ENCODE measurements at regions not wholly inside any gene's neighbourhood (a gene's known extent, or its start where the extent isn't known, plus 50 kb on each side); places are given as distances from the start of the nearest gene placed in this dataset.
A peak's percentile ranks its signal among the peaks of the same experiment; 100 is the strongest.

DNA sequence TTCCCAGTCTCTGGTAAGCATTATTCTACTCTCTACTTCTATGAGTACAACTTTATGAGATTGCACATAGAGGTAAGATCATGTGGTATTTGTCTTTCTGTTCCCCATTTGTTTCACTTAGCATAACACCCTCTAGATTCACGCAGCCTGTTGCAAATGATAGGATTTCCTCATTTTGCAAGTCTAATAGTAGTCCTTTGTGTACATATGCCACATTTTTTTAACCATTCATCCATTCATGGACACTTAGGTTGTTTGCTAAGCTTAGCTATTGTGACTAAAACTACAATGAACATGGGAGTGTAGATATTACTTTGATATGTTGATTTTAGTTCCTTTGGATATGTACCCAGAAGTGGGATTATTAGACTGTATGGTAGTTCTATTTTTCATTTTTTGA, 717.9 kb upstream of the ALCAM start:
- DNase-seq, result no peak

DNA sequence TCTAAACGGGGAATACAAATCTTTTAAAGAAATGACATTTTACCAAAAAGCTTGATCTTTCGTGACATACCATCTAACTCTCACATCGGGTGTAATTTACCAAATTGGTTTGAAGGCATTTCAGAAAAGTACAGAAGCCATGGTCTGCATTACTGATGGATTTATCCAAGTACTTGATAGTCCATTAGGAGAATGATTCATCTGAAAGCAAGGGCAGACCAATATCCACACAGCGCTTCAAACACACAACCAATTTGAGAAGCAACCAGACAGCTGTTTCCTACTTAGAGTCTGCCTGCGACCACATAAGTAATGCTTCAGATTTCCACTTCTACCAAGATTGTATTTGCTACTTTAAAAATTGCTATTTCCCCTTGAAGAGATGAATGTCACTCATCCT, 697.6 kb upstream of the ALCAM start:
- no peak for DNase-seq

DNA sequence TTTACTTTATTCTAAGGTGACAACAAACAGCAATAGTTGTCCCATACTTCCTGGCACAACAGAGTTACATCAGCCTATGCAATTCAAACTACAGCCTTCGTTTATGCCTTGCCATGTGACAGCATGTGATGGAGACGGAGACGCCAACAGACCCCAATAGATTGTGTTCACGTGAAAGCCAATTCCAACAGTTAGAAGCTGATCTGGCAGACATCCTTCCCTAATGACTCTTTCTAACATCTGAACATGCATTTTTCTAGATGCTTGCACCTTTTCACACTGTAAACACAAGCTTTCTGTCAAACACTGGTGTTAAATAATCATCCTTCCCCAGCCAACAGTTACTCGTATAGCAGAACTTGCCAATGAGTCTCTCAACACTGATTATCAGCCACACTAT, 694.4 kb upstream of the ALCAM start:
- no peak for DNase-seq

DNA sequence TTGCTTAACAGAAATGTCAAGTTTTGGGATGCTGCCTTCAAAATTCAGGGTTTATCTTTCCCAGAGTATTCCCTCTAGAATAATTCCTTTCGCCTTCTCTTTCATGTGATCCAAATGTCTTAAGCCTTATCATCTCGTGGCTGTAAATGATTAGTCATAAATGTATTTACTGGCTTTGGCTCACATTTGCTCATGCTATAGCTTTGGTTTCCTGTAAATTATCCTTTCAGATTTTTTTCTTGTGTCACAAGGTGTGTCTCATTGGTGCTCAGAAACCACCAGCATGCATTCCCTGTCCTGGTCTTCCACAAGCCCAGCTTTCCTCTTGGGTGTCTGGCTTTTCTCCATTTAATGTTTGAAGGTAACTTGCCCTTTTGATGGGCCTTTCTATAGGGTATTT, 692.7 kb upstream of the ALCAM start:
- DNase-seq, result no peak

DNA sequence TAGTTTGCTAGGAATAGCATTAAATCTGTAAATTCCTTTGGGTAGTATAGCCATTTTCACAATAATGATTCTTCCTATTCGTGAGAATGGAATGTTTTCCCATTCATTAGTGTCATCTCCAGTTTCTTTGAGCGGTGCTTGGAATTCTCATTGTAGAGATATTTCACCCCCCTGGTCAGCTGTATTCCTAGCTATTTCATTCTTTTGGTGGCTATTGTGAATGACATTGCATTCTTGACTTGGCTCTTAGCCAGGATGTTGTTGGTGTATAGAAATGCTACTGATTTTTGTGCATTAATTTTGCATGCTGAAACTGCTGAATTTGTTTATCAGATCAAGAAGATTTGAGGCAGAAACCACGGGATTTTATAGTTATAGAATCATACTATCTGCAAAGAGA, 690.5 kb upstream of the ALCAM start:
- DNase-seq, result no peak

DNA sequence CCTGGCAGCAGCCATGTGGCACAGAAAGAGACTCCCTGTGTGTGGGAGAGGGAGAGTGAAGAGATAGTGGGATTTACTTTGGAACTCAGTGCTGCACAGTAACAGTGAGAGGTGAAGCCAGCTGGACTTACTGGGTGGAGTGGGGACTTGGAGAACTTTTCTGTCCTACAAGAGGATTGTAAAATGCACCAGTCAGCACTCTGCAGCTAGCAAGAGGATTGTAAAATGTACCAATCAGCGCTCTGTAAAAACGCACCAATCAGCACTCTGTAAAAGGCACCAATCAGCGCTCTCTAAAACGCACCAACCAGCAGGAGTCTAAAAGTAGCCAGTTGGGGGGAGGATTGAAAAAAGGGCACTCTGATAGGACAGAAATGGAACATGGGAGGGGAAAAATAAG, 688.8 kb upstream of the ALCAM start:
- DNase-seq, result no peak

DNA sequence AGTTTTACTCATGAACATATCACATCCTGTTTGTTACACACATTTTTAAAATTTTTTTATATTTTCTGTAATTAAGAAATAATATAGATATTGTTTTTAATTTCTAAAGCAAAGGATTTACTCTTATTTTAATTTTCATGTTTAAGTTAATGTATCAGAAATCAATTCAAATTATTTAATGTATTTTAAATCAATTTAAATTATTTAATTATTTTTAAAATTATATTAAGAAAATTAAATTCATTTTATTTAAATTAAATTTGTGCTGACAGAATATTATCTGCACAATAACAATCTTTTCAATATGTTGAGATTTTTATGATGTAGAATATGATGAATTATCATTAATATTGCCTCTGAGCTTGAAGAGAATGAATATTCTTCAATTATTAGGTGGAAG, 681.2 kb upstream of the ALCAM start:
- DNase-seq, result no peak

DNA sequence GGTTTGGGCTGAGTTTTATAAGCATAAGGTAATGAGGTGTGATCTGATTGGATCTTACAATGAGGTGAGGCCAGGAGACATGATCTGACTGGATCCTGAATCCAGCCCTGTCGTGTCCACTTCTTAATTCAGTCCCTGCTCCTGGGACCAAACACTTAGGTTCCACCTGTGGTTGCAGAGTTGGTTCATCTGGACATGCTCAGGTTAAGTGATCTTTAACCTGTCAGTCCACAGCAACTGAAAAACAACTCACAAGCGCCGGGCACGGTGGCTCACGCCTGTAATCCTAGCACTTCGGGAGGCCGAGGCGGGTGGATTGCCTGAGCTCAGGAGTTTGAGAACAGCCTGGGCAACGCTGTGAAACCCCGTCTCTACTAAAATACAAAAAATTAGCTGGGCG, 679.3 kb upstream of the ALCAM start:
- DNase-seq, result no peak

DNA sequence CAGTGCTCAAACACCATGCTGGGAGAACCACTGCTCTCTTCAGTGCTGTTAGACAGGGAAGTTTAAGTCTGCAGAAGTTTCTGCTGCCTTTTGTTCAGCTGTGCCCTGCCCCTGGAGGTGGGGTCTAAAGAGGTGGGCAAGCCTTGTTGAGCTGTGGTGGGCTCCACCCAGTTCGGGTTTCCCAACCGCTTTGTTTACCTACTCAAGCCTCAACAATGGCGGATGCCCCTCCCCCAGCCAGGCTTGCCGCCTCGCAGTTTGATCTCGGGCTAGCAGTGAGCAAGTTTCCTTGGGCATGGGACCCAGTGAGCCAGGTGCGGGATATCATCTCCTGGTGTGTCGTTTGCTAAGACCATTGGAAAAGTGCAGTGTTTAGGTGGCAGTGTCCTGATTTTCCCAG, 670.2 kb upstream of the ALCAM start:
- no peak for DNase-seq

DNA sequence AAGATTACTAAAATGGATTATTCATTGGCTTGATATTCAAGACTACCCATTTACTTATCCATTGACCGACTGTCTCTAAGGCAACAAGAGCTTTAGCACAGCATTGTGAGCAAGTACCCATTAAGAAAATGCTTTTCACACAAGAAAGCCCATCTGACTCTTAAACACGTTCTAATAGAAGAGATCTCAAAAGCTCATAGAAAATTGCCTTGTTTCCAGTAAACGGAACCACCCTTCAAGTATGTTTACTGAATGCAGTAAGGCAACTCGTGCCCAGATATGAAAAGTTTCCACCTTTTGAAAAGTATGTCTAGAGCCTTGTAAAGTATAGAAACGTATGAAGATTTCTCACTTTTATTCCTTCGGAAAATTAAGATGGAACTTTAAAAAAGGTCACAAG, 655.3 kb upstream of the ALCAM start:
- DNase-seq, result no peak

DNA sequence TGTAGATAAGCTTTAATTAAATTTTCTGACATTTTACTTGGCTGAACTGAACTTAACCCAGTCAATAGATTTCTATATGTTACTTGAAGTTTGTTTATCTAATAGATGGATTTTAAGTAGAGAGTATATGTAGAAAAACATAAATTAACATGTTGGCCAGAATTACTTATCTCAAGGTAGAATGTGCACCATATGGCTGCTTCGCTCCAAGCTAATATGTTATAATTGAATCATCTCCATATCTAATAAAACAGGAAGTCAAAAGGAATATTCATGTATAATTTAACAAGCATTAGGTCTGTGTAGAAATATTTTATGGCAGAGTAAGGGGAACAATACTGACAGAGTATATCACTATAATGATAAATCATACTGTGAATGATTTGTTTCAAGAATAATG, 650.7 kb upstream of the ALCAM start:
- no peak for DNase-seq

DNA sequence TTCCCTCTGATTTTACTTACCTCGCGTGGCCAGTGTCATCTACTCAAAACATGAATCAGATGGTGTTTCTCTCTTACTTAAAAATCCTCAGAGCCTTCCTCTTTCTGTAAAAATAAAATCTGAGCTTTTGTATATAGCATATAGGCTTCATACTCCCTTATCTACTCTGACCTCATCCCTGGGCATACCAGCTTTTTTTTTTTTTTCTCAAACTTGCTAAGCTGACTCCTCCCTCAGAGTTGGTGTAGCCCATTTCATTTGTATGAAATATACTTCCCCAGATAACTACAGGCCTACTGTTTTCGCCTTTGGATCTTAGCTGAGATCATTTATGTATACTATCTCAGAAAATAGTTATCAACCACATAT, 648.9 kb upstream of the ALCAM start:
- no peak for DNase-seq

DNA sequence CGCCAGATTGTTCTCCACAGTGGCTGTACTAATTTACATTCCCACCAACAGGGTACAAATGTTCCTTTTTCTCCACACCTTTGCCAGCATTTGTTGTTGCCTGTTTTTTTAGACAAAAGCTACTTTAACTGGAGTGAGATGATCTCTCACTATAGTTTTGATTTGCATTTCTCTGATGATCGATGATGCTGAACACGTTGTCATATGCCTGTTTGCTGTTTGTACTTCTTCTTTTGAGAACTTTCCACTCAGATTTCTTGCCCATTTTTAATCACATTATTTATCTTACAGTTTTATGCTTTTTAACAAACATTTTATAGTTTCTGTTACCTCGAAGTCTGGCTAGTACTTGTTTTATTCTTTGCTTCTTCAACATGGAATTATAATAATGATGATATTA, 643.7 kb upstream of the ALCAM start:
- DNase-seq, result no peak

DNA sequence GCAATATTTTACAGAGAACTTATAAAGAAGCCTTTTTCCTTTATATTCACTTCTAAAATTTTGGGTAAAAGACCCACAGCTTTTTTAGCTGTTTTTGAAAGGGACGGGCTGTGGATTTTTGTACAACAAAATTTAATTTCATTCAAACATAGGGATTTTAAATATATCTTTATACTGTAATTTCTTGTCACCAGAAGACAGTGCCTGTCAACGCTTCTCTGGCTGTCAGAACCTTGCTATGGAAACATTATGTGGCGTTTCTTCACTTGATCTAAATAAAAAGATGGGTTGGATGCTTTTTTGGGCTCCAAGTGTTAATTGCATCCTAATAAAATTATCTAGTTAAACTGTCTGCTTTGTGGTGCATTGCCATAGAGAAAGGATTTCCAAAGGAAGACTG, 635.6 kb upstream of the ALCAM start:
- no peak for DNase-seq

DNA sequence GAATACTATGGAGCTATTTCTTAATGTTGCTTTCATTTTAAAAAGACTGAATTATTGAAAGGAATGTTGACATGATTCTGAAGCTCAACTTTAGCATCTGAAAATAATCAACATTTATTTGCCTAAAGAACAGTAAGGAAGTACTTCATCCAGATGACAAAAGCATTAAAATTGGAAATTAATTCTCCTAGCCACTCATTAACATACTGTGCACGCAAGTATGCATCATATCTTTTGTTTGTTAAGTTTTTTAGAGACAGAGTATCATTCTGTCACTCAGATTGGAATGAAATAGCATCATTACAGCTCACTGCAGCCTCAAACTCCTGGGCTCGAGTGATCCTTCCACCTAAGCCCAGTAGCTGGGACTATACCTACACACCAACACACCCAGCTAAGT, 632.1 kb upstream of the ALCAM start:
- DNase-seq, result no peak

DNA sequence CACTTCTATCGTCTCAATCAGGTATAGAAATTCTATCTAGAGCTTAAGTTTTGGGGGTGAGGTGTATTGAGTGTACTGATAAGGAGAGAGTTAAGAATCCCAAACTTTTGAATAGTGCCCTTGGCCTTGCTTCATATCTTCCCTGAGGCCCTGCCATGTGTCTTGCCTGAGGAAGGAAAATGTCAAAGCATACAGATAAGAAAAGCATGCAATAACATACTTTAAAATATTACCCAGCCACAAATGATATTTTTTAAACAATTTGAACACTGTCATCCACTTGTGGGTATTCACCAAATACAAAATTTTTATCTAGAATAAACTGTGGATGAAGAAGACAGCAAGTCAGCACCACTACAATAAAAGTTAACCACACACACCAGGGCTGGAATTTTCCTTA, 631.0 kb upstream of the ALCAM start:
- DNase-seq, result no peak

DNA sequence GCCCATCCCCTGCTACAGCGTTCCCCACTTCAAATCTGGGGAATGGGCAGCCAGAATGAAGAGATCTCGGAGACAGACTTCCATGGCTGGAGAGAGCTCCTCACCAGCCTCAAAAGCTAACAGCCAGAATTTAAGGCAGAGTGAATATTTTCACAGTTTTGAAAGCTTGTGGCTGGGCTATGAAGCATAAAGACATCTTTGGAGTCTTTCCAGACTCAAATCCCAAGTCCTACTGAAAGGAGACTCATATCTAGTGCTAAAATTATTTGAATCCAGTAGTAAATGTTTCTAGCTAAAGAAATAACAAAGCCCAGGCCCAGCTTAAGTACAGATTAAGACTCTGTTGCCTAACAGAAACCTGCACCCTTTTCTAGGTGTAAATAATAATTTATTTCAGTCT, 628.4 kb upstream of the ALCAM start:
- no peak for DNase-seq

DNA sequence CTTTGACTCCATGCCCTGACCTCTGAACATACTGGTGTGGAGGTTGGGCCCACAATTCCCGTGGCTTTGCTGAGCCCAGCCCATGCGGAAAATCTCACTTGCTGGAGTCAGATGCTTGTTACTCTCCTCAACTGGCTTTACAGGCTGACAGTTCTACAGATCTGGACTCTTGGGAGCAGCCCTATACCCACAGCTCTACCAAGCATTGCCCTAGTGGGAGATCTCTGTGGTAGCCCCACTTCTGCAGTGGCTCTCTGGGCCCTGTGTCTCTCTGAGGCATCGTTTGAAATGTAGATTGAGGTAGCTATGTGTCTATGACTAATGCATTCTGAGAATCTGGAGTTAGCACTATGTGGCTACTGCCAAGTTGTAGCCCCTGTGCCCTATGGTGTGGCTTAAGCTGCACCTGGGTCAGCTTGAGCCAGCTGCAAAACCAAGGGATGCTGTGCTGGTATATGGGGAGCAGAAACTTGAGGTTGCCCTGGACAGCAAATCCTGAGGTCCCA, 625.8 kb upstream of the ALCAM start:
- no peak for DNase-seq

DNA sequence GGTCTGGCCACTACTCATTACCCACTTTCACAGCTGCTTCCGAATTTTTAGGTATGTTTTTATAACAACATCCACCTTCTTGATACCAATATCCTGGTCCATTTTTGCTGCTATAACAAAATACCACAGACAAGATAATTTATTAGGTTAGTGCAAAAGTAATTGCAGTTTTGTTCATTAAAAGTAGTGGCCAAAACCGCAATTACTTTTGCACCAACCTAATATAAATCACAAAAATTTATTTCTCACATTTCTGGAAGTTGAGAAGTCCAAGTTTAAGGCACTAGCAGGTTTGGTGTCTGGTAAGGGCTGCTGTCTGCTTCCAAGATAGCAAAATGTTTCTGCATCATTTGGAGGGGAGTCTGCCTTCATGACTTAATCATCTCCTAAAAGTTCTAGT, 624.7 kb upstream of the ALCAM start:
- no peak for DNase-seq

DNA sequence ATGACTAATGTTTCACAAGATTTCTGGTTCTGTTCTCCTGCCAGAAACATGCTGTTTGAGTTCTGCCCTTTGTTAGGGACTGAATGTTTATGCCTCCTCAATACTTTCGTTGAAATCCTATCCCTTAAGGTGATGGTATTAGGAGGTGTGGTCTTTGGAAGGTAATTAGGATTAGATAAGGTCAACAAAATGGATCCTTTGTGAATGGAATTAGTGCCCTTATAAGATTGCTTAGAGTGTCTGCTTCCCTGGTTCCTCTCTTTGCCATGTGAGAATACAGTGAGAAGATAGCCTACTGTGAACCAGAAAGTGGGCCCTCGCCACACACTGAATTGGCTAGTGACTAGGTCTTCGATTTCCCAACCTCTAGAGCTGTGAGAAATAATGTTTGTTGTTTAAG, 621.4 kb upstream of the ALCAM start:
- no peak for DNase-seq

DNA sequence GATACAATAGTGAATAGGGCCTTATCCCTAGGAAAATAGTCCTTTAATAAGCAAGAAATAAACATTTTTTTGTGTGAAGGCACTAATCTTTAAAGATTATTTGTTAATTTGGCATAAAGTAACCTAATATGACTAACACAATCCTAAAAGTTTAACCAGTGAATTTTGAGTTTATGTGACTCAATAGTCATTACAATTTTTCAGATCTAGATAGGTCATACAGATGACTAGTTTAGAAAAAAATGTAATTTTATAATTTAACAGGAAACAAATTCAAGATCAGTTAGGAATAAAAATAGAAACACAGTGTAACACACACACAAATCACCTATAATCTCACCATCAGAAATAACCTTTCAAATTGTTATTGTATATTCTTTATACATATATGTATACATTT, 620.7 kb upstream of the ALCAM start:
- no peak for DNase-seq

DNA sequence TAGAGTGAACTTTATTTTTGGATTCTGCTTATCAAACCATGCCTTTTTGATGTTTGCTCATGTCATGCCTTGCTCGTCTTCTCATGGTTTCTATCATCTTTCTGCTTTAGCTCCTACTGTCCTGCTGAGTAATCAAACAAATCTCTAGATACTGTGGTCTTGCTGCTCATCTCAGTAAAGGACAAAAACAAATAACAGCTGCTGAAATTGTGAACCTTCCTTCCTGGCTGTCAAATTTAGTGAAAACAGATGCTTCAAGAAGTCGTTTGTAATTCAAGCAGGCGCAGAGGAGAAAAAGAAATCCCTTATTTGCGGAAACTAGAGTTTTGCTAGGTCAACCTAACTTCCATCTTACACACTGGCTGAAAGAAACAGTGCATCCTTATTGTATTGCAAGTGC, 616.1 kb upstream of the ALCAM start:
- peak; percentile 28 for DNase-seq

DNA sequence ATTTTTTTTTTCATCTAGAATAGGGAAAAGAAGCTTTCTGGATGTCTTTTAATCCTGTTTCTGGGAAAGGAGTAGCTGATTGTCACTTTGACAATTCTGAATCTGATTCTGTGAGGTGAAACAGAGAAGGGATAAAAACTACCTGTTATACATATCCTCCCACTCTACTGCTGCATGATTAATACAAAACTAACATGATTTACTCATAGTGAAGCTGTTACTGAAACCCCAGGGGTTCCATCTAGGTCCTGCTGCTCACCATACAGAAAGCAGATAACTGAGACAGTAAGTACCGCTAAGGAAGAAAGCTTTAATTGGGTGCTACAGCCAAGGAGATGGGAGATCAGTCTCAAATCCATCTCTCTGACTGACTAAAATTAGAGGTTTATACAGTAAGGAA, 610.9 kb upstream of the ALCAM start:
- no peak for DNase-seq

DNA sequence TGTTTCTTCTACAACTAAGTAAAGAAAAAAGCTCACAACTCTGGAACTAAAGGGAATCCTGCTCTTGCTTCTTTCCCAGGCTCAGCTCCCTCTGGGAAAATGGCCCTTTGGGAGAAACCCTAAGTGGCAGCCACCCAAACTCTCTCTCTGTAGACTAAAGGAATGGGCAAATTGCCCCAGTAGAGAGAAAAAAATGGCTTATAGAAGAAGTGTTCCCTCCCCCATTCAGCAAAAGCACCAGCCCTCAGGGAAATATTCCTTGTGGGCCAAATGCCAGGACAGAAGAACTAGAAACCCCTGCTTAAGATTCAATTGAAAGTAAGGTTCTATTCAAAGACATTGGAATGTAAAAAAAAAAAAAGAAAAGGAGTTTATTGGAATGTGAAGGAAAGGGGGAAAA, 603.7 kb upstream of the ALCAM start:
- no peak for DNase-seq

DNA sequence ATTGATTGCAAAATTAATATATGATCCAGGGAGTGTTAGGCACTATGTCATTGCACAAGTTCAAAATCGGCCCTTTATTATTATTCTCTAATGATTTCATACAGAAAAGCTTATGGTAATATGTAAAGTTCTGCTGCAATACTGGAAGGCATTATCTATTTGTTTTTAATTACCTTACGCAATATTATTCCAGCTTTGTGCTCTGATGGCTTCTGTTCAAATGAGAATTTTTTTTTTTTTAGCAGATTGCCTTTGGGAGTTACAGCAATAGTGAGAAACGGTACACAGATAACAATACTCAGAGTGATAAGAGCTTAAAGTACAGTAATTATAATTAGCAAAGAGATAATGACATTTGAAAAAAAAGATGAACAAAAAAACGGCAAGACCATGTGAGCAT, 602.2 kb upstream of the ALCAM start:
- DNase-seq, result no peak

DNA sequence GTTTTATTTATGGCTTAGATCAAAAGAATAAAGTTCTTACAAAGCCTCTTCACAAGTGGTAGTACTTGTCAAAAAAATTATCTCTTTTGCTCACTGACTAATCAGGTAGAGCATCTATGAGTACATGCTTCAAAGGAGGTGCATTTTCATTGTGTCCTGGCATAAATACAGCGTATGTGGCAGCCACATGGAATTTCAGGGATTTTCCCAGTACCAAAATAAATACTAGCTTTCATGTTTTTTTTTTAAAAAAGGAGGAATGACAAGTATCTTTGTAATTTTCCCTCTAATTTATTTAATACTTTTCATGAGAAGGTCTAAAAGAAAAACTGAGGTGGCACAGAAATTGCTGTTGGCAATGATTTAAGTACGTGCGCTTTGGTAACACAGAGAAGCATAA, 597.8 kb upstream of the ALCAM start:
- DNase-seq, result no peak

Measured in skin of body (tissue), 1 donor.